HFFc6 (cell line): ENCODE measurements at regions not wholly inside any gene's neighbourhood (a gene's known extent, or its start where the extent isn't known, plus 50 kb on each side); places are given as distances from the start of the nearest gene placed in this dataset.
A peak's percentile ranks its signal among the peaks of the same experiment; 100 is the strongest.

Experiments
- DNase-seq: peaks from one replicate; pipeline ENCODE4 v3.0.0-alpha.2; 2018
- H3K27ac Mint-ChIP-seq: 2 replicates; pipeline ENCODE4 v1.8.0; 2020; ENCODE audit warnings: mild to moderate bottlenecking, mixed read lengths
- H3K27me3 Mint-ChIP-seq: 2 replicates; pipeline ENCODE4 v1.8.0; 2021; ENCODE audit warnings: mild to moderate bottlenecking, moderate library complexity, mixed read lengths; ENCODE audit not compliant: insufficient read depth
- H3K36me3 Mint-ChIP-seq: 2 replicates; pipeline ENCODE4 v1.8.0; 2021; ENCODE audit warnings: low read depth, mixed read lengths
- H3K4me1 Mint-ChIP-seq: 2 replicates; pipeline ENCODE4 v1.8.0; 2020; ENCODE audit warnings: low read depth, mixed read lengths
- H3K4me3 Mint-ChIP-seq: 2 replicates; pipeline ENCODE4 v1.8.0; 2020; ENCODE audit warnings: mild to moderate bottlenecking, moderate library complexity, mixed read lengths
- H3K9me3 Mint-ChIP-seq: 2 replicates; pipeline ENCODE4 v1.8.0; 2020; ENCODE audit warnings: mild to moderate bottlenecking, mixed read lengths
- CTCF ChIP-seq: fragments of 200-600 bp; sonication (generic); IDR thresholded peaks from 2 replicates; pipeline ENCODE4 v1.5.0; 2021; ENCODE audit warnings: antibody characterized with exemption, mild to moderate bottlenecking

- peak overlapping the region; percentile 19; the same call in 1 of the 2 replicates for H3K27ac Mint-ChIP-seq
- no peak overlapping the region; the same call in 1 of the 2 replicates for H3K4me3 Mint-ChIP-seq
- peaks cover 66% of the 10 kb centered on the region for H3K4me1 Mint-ChIP-seq
Observed at GRCh38 chr15:95284933-95285421, 1045.5 kb upstream of the NR2F2 start.

GRCh38 chr15:95286352-95286880 lies 1044.1 kb upstream of the NR2F2 start:
- DNase-seq, result no peak
- Mint-ChIP-seq H3K36me3 (no peaks in the 10 kb centered on the region), H3K9me3 (no peaks in the 10 kb centered on the region), H3K4me1 (peaks cover 54% of the 10 kb centered on the region), H3K4me3 (no peak overlapping the region), H3K27ac (no peak overlapping the region), H3K27me3 (peaks cover 4% of the 10 kb centered on the region)
- no peak for TF ChIP-seq CTCF

More at GRCh38 chr15:95284933-95285421, 1045.5 kb upstream of the NR2F2 start:
- H3K9me3 Mint-ChIP-seq, result no peaks in the 10 kb centered on the region
- peak; percentile 31 for DNase-seq
- H3K36me3 Mint-ChIP-seq, result no peaks in the 10 kb centered on the region
- peak; percentile 27; the same call in 1 of the 2 replicates for TF ChIP-seq CTCF
- peaks cover 4% of the 10 kb centered on the region for H3K27me3 Mint-ChIP-seq

- DNase-seq, result no peak
- no peaks in the 10 kb centered on the region for H3K36me3 Mint-ChIP-seq
- H3K27me3 Mint-ChIP-seq, result peaks cover 4% of the 10 kb centered on the region
- H3K4me1 Mint-ChIP-seq, result peaks cover 54% of the 10 kb centered on the region
- no peak overlapping the region for H3K4me3 Mint-ChIP-seq
- no peaks in the 10 kb centered on the region for H3K9me3 Mint-ChIP-seq
- TF ChIP-seq CTCF, result no peak
- no peak overlapping the region for H3K27ac Mint-ChIP-seq
Observed at GRCh38 chr15:95287720-95288103, 1042.8 kb upstream of the NR2F2 start.

- no peaks in the 10 kb centered on the region for H3K9me3 Mint-ChIP-seq
- TF ChIP-seq CTCF, result no peak
- peaks cover 4% of the 10 kb centered on the region for H3K27me3 Mint-ChIP-seq
- no peak overlapping the region for H3K27ac Mint-ChIP-seq
- peaks cover 51% of the 10 kb centered on the region for H3K4me1 Mint-ChIP-seq
- no peak for DNase-seq
- H3K36me3 Mint-ChIP-seq, result no peaks in the 10 kb centered on the region
- no peak overlapping the region for H3K4me3 Mint-ChIP-seq
Observed at GRCh38 chr15:95288626-95289025, 1041.9 kb upstream of the NR2F2 start.

- Mint-ChIP-seq H3K27me3 (peaks cover 4% of the 10 kb centered on the region), H3K36me3 (no peaks in the 10 kb centered on the region), H3K27ac (no peak overlapping the region), H3K9me3 (no peaks in the 10 kb centered on the region), H3K4me3 (no peak overlapping the region), H3K4me1 (peaks cover 39% of the 10 kb centered on the region)
- no peak for TF ChIP-seq CTCF
- DNase-seq, result no peak
Observed at GRCh38 chr15:95290176-95290974, 1040.1 kb upstream of the NR2F2 start.
